ENCODE measurements at regions not wholly inside any gene's neighbourhood (a gene's known extent, or its start where the extent isn't known, plus 50 kb on each side); places are given as distances from the start of the nearest gene placed in this dataset.

DNA sequence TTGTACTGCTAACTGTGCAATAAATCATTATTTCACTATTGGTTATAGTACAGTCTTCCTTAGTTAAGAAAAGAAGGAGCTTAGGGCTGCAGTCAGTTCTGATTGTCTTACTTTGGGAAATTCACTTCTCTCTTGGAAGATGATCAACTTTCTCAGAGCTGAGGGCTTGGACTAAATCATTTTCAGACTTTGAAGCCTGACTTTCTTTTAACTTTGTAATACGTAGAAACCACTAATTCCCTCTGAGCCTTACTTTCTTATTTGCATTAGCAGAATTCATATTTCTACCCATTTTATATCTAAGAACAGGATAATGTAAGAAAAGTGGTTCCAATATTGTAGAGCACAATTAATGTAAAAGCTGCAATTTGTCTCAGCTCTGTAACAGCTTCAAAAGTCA lies 386.4 kb downstream of the TRIB2 start:
- no peaks in the 10 kb centered on the region for H3K4me1 ChIP-seq (ENCODE audit: control insufficient read depth, low read length)
- H3K9me2 ChIP-seq (replicated peaks; ENCODE audit: control insufficient read depth, low read length) = no peaks in the 10 kb centered on the region
- H3K27me3 ChIP-seq (ENCODE audit: control insufficient read depth, low read length) = no peaks in the 10 kb centered on the region
- no peak overlapping the region for H3K4me2 ChIP-seq (ENCODE audit: low read length)
- no peaks in the 10 kb centered on the region for H3F3A ChIP-seq (ENCODE audit: control insufficient read depth, insufficient read depth)
- H3K27ac ChIP-seq (ENCODE audit: low read depth, low read length) = no peak overlapping the region
- no peaks in the 10 kb centered on the region for H4K20me1 ChIP-seq (ENCODE audit: control insufficient read depth, insufficient read depth, low read depth, low read length)
- H3K36me3 ChIP-seq (ENCODE audit: control insufficient read depth, low read length) = no peaks in the 10 kb centered on the region
- H3K9me3 ChIP-seq (ENCODE audit: control insufficient read depth, insufficient read depth, low read length) = no peaks in the 10 kb centered on the region
- H3K79me2 ChIP-seq (ENCODE audit: control insufficient read depth, low read length) = no peaks in the 10 kb centered on the region
- no peak overlapping the region for H3K4me3 ChIP-seq (ENCODE audit: low read length)
- TF ChIP-seq, protein P1, sequence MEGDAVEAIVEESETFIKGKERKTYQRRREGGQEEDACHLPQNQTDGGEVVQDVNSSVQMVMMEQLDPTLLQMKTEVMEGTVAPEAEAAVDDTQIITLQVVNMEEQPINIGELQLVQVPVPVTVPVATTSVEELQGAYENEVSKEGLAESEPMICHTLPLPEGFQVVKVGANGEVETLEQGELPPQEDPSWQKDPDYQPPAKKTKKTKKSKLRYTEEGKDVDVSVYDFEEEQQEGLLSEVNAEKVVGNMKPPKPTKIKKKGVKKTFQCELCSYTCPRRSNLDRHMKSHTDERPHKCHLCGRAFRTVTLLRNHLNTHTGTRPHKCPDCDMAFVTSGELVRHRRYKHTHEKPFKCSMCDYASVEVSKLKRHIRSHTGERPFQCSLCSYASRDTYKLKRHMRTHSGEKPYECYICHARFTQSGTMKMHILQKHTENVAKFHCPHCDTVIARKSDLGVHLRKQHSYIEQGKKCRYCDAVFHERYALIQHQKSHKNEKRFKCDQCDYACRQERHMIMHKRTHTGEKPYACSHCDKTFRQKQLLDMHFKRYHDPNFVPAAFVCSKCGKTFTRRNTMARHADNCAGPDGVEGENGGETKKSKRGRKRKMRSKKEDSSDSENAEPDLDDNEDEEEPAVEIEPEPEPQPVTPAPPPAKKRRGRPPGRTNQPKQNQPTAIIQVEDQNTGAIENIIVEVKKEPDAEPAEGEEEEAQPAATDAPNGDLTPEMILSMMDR (IDR thresholded peaks at IDR 0.05; ENCODE audit: low read depth, low read length, poor library complexity, severe bottlenecking) = no peak
- no peak for TF ChIP-seq EZH2phosphoT487 (IDR thresholded peaks at IDR 0.05; ENCODE audit: borderline replicate concordance, low read length)

DNA sequence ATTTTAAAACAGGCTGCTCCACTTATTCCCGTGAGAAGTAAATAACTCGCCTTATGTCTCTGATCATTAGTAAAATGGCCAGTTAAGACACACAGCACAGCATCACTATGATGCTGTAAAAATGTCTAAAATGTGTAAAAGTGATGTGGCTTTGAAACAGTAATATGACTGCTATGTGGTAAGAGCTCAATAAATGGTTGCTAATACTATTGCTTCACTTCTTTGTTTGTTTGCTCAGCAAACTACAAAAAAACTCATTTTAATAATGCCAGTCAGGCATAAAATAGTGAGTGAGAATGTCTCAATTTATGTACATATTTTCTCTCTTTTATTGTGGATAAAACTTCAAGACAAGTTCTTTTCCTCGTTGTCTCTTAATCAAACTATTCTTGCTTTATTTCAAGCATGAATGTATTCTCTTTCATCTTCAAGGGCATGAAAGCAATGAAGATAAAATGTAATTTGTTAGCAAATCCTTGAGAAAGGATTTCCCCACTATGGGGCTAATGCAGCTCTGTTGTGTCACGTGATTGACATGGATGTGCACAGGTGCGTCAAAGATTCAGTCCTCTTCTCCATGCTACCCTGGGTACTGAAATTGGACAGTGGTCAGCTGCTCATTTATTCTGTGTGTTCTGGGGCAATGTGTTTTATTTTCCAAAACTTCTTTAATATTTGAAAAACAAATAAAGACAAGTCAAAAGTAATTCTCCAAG lies 387.2 kb downstream of the TRIB2 start:
- no peaks in the 10 kb centered on the region for H3K9me2 ChIP-seq (replicated peaks; ENCODE audit: control insufficient read depth, low read length)
- H3K4me3 ChIP-seq (ENCODE audit: low read length) = no peak overlapping the region
- H3K9me3 ChIP-seq (ENCODE audit: control insufficient read depth, insufficient read depth, low read length) = no peaks in the 10 kb centered on the region
- H3K79me2 ChIP-seq (ENCODE audit: control insufficient read depth, low read length) = no peaks in the 10 kb centered on the region
- TF ChIP-seq EZH2phosphoT487 (IDR thresholded peaks at IDR 0.05; ENCODE audit: borderline replicate concordance, low read length) = no peak
- TF ChIP-seq, protein P1 (IDR thresholded peaks at IDR 0.05; ENCODE audit: low read depth, low read length, poor library complexity, severe bottlenecking) = no peak
- H4K20me1 ChIP-seq (ENCODE audit: control insufficient read depth, insufficient read depth, low read depth, low read length) = no peaks in the 10 kb centered on the region
- H3K27ac ChIP-seq (ENCODE audit: low read depth, low read length) = no peak overlapping the region
- no peaks in the 10 kb centered on the region for H3K4me1 ChIP-seq (ENCODE audit: control insufficient read depth, low read length)
- H3K27me3 ChIP-seq (ENCODE audit: control insufficient read depth, low read length) = no peaks in the 10 kb centered on the region
- no peak overlapping the region for H3K4me2 ChIP-seq (ENCODE audit: low read length)
- no peaks in the 10 kb centered on the region for H3K36me3 ChIP-seq (ENCODE audit: control insufficient read depth, low read length)
- no peaks in the 10 kb centered on the region for H3F3A ChIP-seq (ENCODE audit: control insufficient read depth, insufficient read depth)

DNA sequence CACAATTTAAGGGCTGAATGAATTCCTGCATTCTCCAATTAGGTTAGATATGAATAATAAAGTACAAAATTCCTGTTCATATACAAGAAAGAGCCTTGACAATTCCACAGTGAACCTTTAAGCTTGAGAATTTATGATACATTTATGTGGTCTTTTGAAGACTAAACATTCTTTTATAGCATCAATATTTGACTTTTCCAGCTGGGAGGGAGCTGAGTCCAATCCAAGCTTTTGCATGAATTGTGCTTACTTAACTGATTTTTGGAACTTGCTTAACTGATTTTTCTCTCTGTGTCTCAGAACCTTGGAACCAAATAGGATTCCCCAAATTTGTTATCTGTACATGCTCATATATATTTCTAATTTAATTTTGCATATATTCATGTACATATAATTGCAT lies 388.0 kb downstream of the TRIB2 start:
- no peaks in the 10 kb centered on the region for H3K9me2 ChIP-seq (replicated peaks; ENCODE audit: control insufficient read depth, low read length)
- no peaks in the 10 kb centered on the region for H3K79me2 ChIP-seq (ENCODE audit: control insufficient read depth, low read length)
- no peak overlapping the region for H3K4me3 ChIP-seq (ENCODE audit: low read length)

More for the DNA sequence above, 388.0 kb downstream of the TRIB2 start:
- TF ChIP-seq EZH2phosphoT487 (IDR thresholded peaks at IDR 0.05; ENCODE audit: borderline replicate concordance, low read length) = no peak
- TF ChIP-seq, protein P1 (IDR thresholded peaks at IDR 0.05; ENCODE audit: low read depth, low read length, poor library complexity, severe bottlenecking) = no peak
- no peaks in the 10 kb centered on the region for H3K4me1 ChIP-seq (ENCODE audit: control insufficient read depth, low read length)
- no peak overlapping the region for H3K4me2 ChIP-seq (ENCODE audit: low read length)
- no peaks in the 10 kb centered on the region for H3K27me3 ChIP-seq (ENCODE audit: control insufficient read depth, low read length)
- H3F3A ChIP-seq (ENCODE audit: control insufficient read depth, insufficient read depth) = no peaks in the 10 kb centered on the region
- H3K9me3 ChIP-seq (ENCODE audit: control insufficient read depth, insufficient read depth, low read length) = no peaks in the 10 kb centered on the region
- no peak overlapping the region for H3K27ac ChIP-seq (ENCODE audit: low read depth, low read length)
- H4K20me1 ChIP-seq (ENCODE audit: control insufficient read depth, insufficient read depth, low read depth, low read length) = no peaks in the 10 kb centered on the region
- H3K36me3 ChIP-seq (ENCODE audit: control insufficient read depth, low read length) = no peaks in the 10 kb centered on the region

Data from DOHH2 (cell line).